Hematopoietic multipotent progenitor cell treated with erythropoietin and hydrocortisone succinate and interleukin-3 and kit ligand, for 4 days (in vitro differentiated cells): ENCODE measurements at regions not wholly inside any gene's neighbourhood (a gene's known extent, or its start where the extent isn't known, plus 50 kb on each side); places are given as distances from the start of the nearest gene placed in this dataset.
A peak's percentile ranks its signal among the peaks of the same experiment; 100 is the strongest.

Experiments
- DNase-seq: peaks from one replicate; pipeline ENCODE4 v3.0.0-alpha.2; 2015

DNA sequence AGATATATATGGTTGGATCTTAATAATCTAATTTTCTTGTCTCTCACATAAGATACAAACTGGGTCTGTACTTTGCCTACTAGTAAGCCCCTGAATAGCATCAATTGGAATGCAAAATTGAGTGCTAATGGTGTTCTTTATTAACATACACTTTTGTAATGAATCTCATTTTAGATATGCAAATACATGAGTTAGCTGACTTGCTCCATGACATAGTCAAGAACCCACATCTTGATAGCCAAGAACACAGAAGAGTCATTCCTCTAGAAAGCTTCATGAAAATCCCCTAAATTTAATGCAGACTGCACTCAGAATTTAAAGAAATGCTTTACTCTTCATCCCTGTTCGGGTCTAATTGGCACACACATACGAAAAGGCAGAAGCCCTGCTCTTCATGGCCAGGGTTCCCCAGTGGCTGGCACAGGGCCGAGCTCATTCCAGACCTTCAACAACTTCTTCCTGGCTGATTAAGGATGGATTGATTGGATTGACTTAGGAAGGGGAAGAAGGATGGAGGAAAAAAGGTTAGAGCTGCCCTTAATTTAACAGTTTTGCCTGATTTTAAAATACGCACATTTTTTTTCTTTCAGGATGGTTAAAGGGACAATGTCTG is 431.1 kb upstream of the KLF6 start:
- DNase-seq: no peak

GRCh38 chr10:4215485-4215884 is 430.5 kb upstream of the KLF6 start:
- DNase-seq: no peak

DNA sequence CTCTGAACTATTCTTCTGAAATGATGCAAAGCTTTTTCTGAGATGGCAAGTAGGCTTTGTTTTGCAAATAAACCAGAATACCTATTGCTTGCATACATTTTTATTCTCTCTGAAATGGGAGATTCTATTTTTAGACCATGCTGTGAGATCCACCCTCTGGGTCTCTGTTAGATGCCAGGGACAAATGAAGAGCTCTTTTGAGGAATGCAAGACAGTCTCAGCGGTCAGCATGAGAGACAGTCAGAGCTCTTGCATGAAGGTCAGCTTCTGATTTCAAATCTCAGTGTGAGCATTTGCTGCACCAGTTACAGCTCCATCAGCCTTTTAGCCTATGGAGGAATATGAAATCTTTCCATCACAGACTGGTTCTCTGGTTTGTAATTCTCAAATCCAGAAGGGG is 429.9 kb upstream of the KLF6 start:
- no peak for DNase-seq

GRCh38 chr10:4213441-4213840 is 428.4 kb upstream of the KLF6 start:
- DNase-seq: no peak

GRCh38 chr10:4212111-4212630 is 427.2 kb upstream of the KLF6 start:
- DNase-seq: no peak

DNA sequence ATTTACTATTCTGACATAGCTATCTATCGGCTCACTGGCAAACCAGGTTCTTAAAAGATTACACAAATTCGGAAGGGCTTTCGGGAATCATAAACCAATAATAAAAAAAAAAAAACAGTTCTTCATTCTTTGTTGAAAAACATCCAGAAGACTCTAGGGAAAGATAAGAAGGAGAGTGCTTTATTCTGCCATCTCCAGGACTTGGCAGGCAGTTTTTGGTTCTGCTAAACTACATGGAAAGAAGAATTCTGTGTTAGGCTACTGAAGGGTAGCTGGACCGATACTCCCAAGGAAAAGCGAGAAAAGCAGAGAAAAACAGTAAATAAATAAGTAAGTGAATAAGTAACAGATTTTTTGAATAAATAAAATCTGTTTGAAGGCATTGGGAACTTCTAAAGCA is 423.5 kb upstream of the KLF6 start:
- no peak for DNase-seq

- DNase-seq: no peak
These were observed 420.1 kb upstream of the KLF6 start for GRCh38 chr10:4205113-4205512.

DNA sequence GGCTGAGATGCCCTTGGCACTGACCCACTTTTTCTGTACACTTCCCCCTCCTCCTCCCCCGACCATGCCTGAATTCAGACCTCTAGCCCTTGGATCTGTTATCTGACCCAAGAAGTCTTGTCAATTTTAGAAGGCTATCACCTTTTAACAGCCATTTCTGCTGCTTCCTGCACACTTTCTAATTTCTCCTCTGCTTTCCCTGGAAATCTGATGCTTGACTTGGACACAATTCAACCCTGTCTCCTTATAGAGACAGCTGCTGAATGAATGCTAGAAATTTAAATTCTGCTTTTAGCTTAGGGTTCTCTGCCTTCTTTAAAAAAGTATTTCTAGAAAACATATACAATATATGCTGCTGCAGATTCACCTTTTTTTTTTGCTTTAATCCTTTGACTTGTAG is 417.9 kb upstream of the KLF6 start:
- DNase-seq: peak; percentile 4

DNA sequence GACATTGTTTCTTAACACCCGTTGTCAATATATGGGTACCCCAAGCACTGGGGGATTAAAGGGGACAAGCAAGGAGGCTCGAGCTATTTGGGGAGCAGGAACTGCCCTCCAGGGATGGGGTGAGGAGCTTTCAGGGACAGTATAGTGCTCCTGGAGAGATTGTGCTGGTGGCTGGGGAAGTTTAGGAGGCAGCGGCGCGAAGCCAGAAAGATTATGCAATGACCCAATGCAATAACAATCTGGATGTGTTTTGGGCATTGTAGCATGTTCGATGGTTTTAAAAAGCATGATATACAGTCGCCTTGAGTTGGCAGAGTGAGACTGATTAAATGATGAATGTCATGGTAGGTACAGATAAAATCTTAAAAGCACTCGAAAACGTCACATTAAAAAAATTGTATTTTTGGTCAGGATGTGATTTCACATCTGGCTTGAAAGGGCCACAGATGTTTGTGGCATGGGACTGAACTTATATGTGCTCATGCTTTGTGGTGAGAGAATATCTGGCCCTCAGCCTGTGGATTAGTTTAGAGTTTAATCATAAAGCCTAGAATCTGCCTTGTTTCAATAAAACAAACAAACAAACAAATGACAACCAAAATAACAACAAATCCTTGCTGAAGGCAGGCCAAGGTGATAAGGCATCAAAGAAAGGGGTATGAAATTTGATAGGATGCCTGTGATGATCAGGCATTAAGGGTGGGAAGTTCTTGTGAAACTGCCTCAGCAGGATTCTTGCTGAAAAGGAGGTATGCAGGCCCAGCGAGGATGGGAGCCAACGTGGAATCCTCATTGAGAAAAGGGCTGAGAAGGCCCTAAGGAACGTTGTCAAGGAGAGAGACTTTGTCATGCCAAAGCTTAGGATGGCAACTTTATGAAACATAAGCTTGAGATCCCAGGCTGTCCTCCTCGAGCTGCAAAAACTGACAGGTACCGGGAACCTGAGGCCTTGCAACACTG is 417.1 kb upstream of the KLF6 start:
- DNase-seq: peak; percentile 8

DNA sequence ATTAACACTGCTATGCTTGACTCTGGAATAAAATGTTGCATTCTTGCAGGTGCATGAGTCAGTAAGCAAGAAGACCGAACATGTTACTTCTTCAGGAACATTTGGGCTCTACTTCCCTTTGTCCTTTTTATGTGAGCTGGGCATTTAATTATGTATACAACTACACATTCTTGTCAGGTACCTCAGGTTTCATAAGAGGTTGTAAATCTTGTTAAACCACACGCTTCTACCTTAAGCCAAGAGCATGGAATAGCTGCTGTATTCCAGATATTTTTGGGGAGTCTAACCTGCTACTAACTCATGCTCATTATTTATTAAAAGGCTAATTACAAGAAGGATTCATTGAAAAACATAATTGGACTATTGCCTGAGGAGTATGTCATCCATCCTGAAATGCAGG is 414.2 kb upstream of the KLF6 start:
- DNase-seq: no peak

- no peak for DNase-seq
These were observed 413.2 kb upstream of the KLF6 start for GRCh38 chr10:4198216-4198615.

DNA sequence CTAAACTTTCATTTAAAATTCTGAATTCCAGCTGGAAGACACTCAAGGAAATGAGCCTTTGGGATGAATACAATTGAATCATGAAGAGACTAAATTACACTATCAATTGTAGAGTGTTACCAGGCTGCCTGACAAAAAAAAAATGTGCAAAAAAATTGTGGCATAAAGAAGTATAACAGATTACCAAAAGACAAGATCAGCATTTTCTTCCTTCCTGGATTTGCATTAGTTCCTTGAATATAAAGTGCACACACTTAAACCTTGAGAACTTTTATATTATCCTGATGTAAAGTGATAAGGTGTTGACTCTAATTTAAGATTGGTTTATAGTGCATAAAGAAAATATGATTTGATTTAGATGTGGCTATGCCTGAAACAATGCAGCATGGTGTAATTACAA is 412.7 kb upstream of the KLF6 start:
- DNase-seq: no peak

- no peak for DNase-seq
These were observed 411.9 kb upstream of the KLF6 start for GRCh38 chr10:4196771-4197390.

- no peak for DNase-seq
These were observed 411.2 kb upstream of the KLF6 start for GRCh38 chr10:4196183-4196582.

DNA sequence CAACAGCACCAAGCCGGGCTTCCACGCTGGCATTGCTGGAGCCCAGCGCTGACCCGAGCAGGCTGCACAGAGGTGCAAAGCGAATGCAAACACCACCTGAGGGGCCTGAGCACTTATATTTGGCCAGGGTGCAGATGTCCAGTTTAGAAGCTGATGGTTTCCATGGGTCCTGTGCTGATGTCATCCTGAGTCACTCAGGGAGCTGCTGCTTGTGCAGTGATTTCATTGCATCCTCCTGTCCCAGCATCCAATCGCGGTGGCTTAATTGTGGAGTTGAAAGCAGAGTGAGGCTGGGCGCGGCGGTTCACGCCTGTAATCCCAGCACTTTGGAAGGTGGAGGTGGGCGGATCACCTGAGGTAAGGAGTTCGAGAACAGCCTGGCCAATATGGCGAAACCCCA is 410.2 kb upstream of the KLF6 start:
- no peak for DNase-seq

GRCh38 chr10:4194231-4194630 is 409.2 kb upstream of the KLF6 start:
- DNase-seq: no peak

- DNase-seq: no peak
These were observed 406.9 kb upstream of the KLF6 start for GRCh38 chr10:4191894-4192293.

- DNase-seq: no peak
These were observed 406.3 kb upstream of the KLF6 start for GRCh38 chr10:4191354-4191753.

- no peak for DNase-seq
These were observed 405.9 kb upstream of the KLF6 start for GRCh38 chr10:4190876-4191275.

DNA sequence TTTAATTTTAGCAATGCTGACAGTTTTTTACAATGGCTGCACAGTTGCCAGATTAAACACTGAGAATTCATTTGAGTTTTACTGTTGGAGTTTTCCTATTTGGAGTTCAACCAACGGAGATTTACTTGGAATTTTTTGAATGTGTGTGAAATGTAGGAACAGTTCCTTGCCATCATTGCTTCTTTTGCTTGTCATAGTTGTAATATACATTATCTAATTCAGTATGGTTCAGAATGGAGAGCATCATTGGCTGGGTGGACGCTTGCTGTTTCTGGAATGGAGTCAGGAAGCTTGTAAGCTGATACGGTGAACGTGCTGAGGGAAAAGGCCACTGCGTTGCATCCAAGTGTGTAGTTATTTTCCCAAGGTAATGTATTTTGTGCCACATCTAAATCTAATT is 404.3 kb upstream of the KLF6 start:
- no peak for DNase-seq

DNA sequence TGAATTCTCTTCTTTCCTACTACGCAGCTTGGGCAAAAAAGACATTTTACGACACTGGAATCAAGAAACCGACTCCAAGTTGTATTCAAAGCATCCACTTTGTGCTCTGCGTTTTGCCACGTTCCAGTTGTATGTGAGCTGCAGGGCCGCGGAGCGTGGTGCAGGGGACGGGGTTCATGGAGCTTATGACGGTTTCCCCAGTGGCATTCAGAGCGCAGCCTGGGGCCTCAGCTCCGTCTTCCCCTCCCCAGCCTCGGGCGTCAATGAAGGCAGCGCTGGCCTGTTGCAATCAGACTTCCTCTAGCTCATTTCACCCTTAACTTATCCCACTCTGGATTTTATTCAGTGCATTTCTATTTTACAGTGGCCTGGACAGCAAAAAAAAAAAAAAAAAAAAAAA is 403.4 kb upstream of the KLF6 start:
- DNase-seq: no peak

DNA sequence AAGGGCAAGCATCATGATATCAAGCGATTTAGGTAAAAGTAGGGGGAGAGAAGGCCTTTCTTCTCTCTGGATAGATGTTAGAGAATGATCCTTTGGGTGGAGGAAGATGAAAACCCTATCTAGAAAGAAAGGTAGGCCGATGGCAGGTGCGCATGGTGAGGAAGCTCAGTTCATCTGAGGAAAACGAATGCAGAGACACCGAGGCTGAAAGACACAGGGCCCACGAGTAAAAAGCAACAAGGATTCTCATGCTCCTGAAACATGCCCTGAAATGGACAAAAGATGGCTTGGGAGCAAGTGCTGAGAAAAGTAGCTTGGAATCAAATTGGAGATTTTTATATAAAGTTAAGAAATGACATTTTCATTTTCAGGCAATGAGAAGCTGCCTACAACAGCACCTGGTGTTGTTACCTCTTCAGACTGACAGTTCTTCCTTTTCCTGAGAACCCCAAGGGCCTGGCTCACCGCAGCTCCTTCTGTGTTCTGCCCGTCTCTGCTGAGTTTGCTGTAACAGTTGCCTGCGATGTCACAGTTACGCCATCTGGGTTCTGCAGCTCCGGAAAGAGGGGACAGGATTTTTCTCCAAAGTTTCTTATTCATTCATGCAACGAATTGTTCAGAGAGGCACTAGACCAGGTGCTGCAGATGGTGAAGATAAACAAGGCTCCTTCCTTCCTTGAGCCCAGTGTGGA is 402.0 kb upstream of the KLF6 start:
- peak; percentile 3 for DNase-seq

DNA sequence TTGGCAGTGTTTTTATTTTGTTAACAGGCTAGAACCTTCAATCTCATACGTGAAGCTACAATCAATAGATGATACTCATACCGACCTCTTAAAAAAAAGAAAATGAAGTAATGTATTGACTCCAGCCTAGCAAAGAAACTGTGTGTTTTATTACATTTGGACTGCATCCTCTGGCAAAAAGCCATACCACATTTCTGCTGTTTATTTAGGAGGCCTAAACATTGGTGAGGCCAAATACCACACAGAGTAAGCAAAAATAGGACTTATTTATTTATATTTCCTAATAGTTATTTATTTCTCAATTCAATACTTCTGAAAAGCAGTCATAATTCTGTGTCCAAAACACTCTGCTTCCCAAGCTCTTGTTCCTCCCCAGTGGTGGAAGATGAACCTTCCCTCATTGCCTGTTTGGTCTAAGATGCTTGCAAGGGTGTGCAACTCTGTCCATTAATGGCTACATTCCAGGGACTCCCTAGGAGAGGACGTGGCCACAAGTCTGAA is 398.8 kb upstream of the KLF6 start:
- no peak for DNase-seq
